H1 (cell line): ENCODE measurements at regions not wholly inside any gene's neighbourhood (a gene's known extent, or its start where the extent isn't known, plus 50 kb on each side); places are given as distances from the start of the nearest gene placed in this dataset.

ENCODE experiments used
- CTCF ChIA-PET: fragments of 300-600 bp; sonication (Branson Sonifier 250); formaldehyde crosslinking; loops from one replicate; lab custom pipeline; 2021; ENCODE audit not compliant: partially characterized antibody; lab: Charles Lee
- POLR2A ChIA-PET: fragments of 300-600 bp; sonication (Branson Sonifier 250); formaldehyde crosslinking; loops from one replicate; lab custom pipeline; 2021; ENCODE audit warnings: inconsistent platforms; ENCODE audit not compliant: partially characterized antibody; lab: Charles Lee
- DNase-seq, 2 experiments: peaks; one replicate each; pipeline versions ENCODE4 v3.0.0 to v3.0.0-alpha.2; 2010 to 2022; ENCODE audit warnings: low spot score in 2 of 2, low read depth in 1 of 2, mixed read lengths in 1 of 2
- FAIRE-seq: peaks from 2 replicates; lab custom pipeline; 2011; peaks lifted over from hg19 to GRCh38; lab: Jason Lieb, UNC
- H2AFZ ChIP-seq: 2 replicates; pipeline ENCODE4 v1.8.1; 2012; ENCODE audit warnings: low read length, inconsistent platforms
- H2AK5ac ChIP-seq: 2 replicates; pipeline ENCODE4 v1.6.1; 2013; ENCODE audit warnings: low read depth, low read length
- H2BK120ac ChIP-seq: replicated peaks from 2 replicates; pipeline ENCODE3; 2013; ENCODE audit warnings: low read depth, low read length, inconsistent platforms
- H2BK12ac ChIP-seq: 2 replicates; pipeline ENCODE4 v1.6.1; 2013; ENCODE audit warnings: low read depth, low read length
- H2BK15ac ChIP-seq: 2 replicates; pipeline ENCODE4 v1.6.1; 2013; ENCODE audit warnings: low read length
- H2BK20ac ChIP-seq: 2 replicates; pipeline ENCODE4 v1.6.1; 2013; ENCODE audit warnings: low read length
- H2BK5ac ChIP-seq: 2 replicates; pipeline ENCODE4 v1.6.1; 2013; ENCODE audit warnings: low read depth, low read length
- H3K14ac ChIP-seq: 2 replicates; pipeline ENCODE4 v1.6.1; 2013; ENCODE audit warnings: inconsistent platforms; ENCODE audit not compliant: insufficient read length
- H3K18ac ChIP-seq: 2 replicates; pipeline ENCODE4 v1.6.1; 2013; ENCODE audit warnings: low read length; ENCODE audit errors: extremely low read depth
- H3K23ac ChIP-seq: 2 replicates; pipeline ENCODE4 v1.6.1; 2013; ENCODE audit warnings: inconsistent platforms; ENCODE audit not compliant: insufficient read length
- H3K23me2 ChIP-seq: 2 replicates; pipeline ENCODE4 v1.6.1; 2013; ENCODE audit warnings: low read depth, low read length
- H3K27ac ChIP-seq: 2 replicates; pipeline ENCODE4 v1.6.1; 2011; ENCODE audit warnings: low read depth, low read length, inconsistent platforms
- H3K27me3 ChIP-seq, 4 experiments: replicated peaks in 1 of 4; 1 replicate in 1 of 4; 2 replicates in 3 of 4; pipeline versions ENCODE4 v1.6.1 to v1.8.1; 2011 to 2013; ENCODE audit warnings: low read length in 3 of 4, mild to moderate bottlenecking in 3 of 4, inconsistent platforms in 2 of 4, mixed read lengths in 2 of 4, moderate library complexity in 1 of 4; ENCODE audit not compliant: control insufficient read depth in 3 of 4, insufficient read depth in 3 of 4; ENCODE audit errors: extremely low read depth in 1 of 4
- H3K36me3 ChIP-seq, 4 experiments: 2 replicates each; pipeline versions ENCODE4 v1.6.1 to v1.8.1; 2011 to 2013; ENCODE audit warnings: mild to moderate bottlenecking in 4 of 4, low read length in 3 of 4, moderate library complexity in 2 of 4, control low read depth in 1 of 4, inconsistent platforms in 1 of 4; ENCODE audit not compliant: insufficient read depth in 4 of 4, control insufficient read depth in 2 of 4
- H3K4ac ChIP-seq: replicated peaks from 2 replicates; pipeline ENCODE3; 2013; ENCODE audit warnings: low read length, low read depth, mixed read lengths, inconsistent platforms; ENCODE audit not compliant: insufficient read length
- H3K4me1 ChIP-seq, 4 experiments: replicated peaks in 1 of 4; 1 replicate in 1 of 4; 2 replicates in 3 of 4; pipeline versions ENCODE4 v1.6.1 to v1.8.1; 2011 to 2013; ENCODE audit warnings: low read length in 3 of 4, inconsistent platforms in 2 of 4, mixed read lengths in 1 of 4; ENCODE audit not compliant: insufficient read depth in 4 of 4, control insufficient read depth in 3 of 4
- H3K4me2 ChIP-seq, 2 experiments: 2 replicates each; pipeline versions ENCODE4 v1.6.1 to v1.8.1; 2011 to 2013; ENCODE audit warnings: low read depth in 2 of 2, low read length in 2 of 2, control low read depth in 1 of 2, inconsistent platforms in 1 of 2, mild to moderate bottlenecking in 1 of 2; ENCODE audit not compliant: insufficient read depth in 1 of 2
- H3K4me3 ChIP-seq, 4 experiments: fragments of 200-600, 300-600 bp in 1 of 4; sonication (generic), shearing (Covaris generic), sonication (Bioruptor Twin) in 1 of 4; 2 replicates each; pipeline versions ENCODE4 v1.5.1 to v1.8.1; 2011 to 2016; ENCODE audit warnings: low read length in 4 of 4, low read depth in 3 of 4, control low read depth in 2 of 4, inconsistent platforms in 2 of 4, mild to moderate bottlenecking in 2 of 4, mixed read lengths in 1 of 4, moderate library complexity in 1 of 4; ENCODE audit not compliant: insufficient read depth in 2 of 4; ENCODE audit errors: extremely low read depth in 1 of 4
- H3K56ac ChIP-seq: replicated peaks from 2 replicates; pipeline ENCODE3; 2013; ENCODE audit warnings: low read depth, mild to moderate bottlenecking, mixed read lengths, low read length, inconsistent platforms; ENCODE audit not compliant: insufficient read length
- H3K79me1 ChIP-seq: 2 replicates; pipeline ENCODE4 v1.6.1; 2013; ENCODE audit warnings: low read depth, low read length, control low read depth
- H3K79me2 ChIP-seq, 2 experiments: 2 replicates each; pipeline versions ENCODE4 v1.6.1 to v1.8.1; 2012 to 2013; ENCODE audit warnings: low read length in 2 of 2, mild to moderate bottlenecking in 2 of 2, inconsistent platforms in 1 of 2; ENCODE audit not compliant: insufficient read depth in 2 of 2, control insufficient read depth in 1 of 2
- H3K9ac ChIP-seq, 4 experiments: replicated peaks in 1 of 4; 1 replicate in 1 of 4; 2 replicates in 3 of 4; pipeline versions ENCODE4 v1.6.1 to v1.8.1; 2011 to 2013; ENCODE audit warnings: low read depth in 3 of 4, low read length in 3 of 4, control low read depth in 2 of 4, mild to moderate bottlenecking in 2 of 4, moderate library complexity in 2 of 4, inconsistent platforms in 1 of 4; ENCODE audit errors: extremely low read depth in 1 of 4
- H3K9me3 ChIP-seq, 2 experiments: 2 replicates each; pipeline versions ENCODE4 v1.6.1 to v1.8.1; 2012 to 2013; ENCODE audit warnings: mild to moderate bottlenecking in 2 of 2, moderate library complexity in 2 of 2, control low read depth in 1 of 2, inconsistent platforms in 1 of 2, low read depth in 1 of 2, low read length in 1 of 2, mixed read lengths in 1 of 2; ENCODE audit not compliant: insufficient read depth in 2 of 2
- H4K20me1 ChIP-seq, 2 experiments: replicated peaks in 1 of 2; 2 replicates each; pipeline versions ENCODE3 to v1.8.1; 2011 to 2013; ENCODE audit warnings: inconsistent platforms in 2 of 2, low read length in 2 of 2, mild to moderate bottlenecking in 1 of 2; ENCODE audit not compliant: insufficient read depth in 2 of 2, control insufficient read depth in 1 of 2
- H4K5ac ChIP-seq: 2 replicates; pipeline ENCODE4 v1.6.1; 2013; ENCODE audit warnings: low read length, low read depth, mixed read lengths, inconsistent platforms; ENCODE audit not compliant: insufficient read length
- H4K8ac ChIP-seq: 2 replicates; pipeline ENCODE4 v1.8.0; 2013; ENCODE audit warnings: mild to moderate bottlenecking, moderate library complexity, low read length, inconsistent platforms; ENCODE audit not compliant: insufficient read depth; ENCODE audit errors: extremely low read depth
- H4K91ac ChIP-seq: replicated peaks from 2 replicates; pipeline ENCODE3; 2013; ENCODE audit warnings: low read length, mixed read lengths, inconsistent platforms; ENCODE audit not compliant: insufficient read length
- BACH1 ChIP-seq: IDR thresholded peaks from 2 replicates; pipeline ENCODE4 v1.6.1; 2012; ENCODE audit warnings: low read length, improper control_type of control experiment
- CHD2 ChIP-seq: IDR thresholded peaks from 2 replicates; pipeline ENCODE4 v1.6.1; 2012; ENCODE audit warnings: low read length, improper control_type of control experiment
- CREB1 ChIP-seq: IDR thresholded peaks from 2 replicates; pipeline ENCODE4 v1.6.1; 2012; ENCODE audit warnings: inconsistent platforms
- CTBP2 ChIP-seq: IDR thresholded peaks from 2 replicates; pipeline ENCODE4 v1.7.0; 2011; ENCODE audit warnings: borderline replicate concordance, mild to moderate bottlenecking, moderate library complexity, mixed read lengths, low read length; ENCODE audit not compliant: insufficient read depth, insufficient read length
- EP300 ChIP-seq, 2 experiments: IDR thresholded peaks; 1 replicate in 1 of 2; 2 replicates in 1 of 2; pipeline ENCODE4 v1.6.1; 2011 to 2012; ENCODE audit warnings: low read depth in 2 of 2, low read length in 2 of 2, mild to moderate bottlenecking in 2 of 2, borderline replicate concordance in 1 of 2, inconsistent platforms in 1 of 2, moderate library complexity in 1 of 2
- EZH2 ChIP-seq: fragments of 200-600 bp; sonication (generic); IDR thresholded peaks from 2 replicates; pipeline ENCODE4 v1.7.1; 2012; ENCODE audit warnings: low read depth, mild to moderate bottlenecking, moderate library complexity, low read length, inconsistent platforms; ENCODE audit not compliant: severe bottlenecking
- MAFK ChIP-seq: IDR thresholded peaks from 2 replicates; pipeline ENCODE4 v1.6.1; 2012; ENCODE audit warnings: low read depth, mild to moderate bottlenecking, improper control_type of control experiment, low read length
- PHF8 ChIP-seq: fragments of 200-600 bp; sonication (generic); conservative IDR thresholded peaks from 2 replicates; pipeline ENCODE4 v1.7.1; 2012; ENCODE audit warnings: low read depth, mild to moderate bottlenecking, inconsistent platforms, low read length, moderate library complexity
- SAP30 ChIP-seq: fragments of 300-600 bp; sonication (generic); IDR thresholded peaks from 2 replicates; pipeline ENCODE4 v1.7.1; 2012; ENCODE audit warnings: low read length, moderate library complexity, mild to moderate bottlenecking, inconsistent platforms; ENCODE audit not compliant: insufficient read depth, insufficient replicate concordance
- TCF12 ChIP-seq: IDR thresholded peaks from 2 replicates; pipeline ENCODE4 v1.6.1; 2011; ENCODE audit warnings: low read depth, mild to moderate bottlenecking, low read length
- WGBS, 2 experiments: shearing (Covaris generic) in 1 of 2; methylation state at CpG; one replicate each; pipeline versions ENCODE4 v1.1.6 to v1.1.7; 2013 to 2015; ENCODE audit warnings: low lambda C conversion rate in 2 of 2, mixed read lengths in 2 of 2, inconsistent platforms in 1 of 2, low coverage in 1 of 2, missing lambda C conversion rate in 1 of 2; ENCODE audit not compliant: insufficient replicate concordance in 2 of 2, insufficient coverage in 1 of 2, insufficient read length in 1 of 2; ENCODE audit errors: extremely low coverage in 1 of 2, missing lambda C conversion rate in 1 of 2; 5-methylcytosine and 5-hydroxymethylcytosine counted together
- TF ChIP-seq, protein P1 (sequence below), 3 experiments: IDR thresholded peaks; 1 replicate in 2 of 3; 2 replicates in 1 of 3; pipeline versions ENCODE4 v1.5.1 to v1.6.1; 2011; ENCODE audit warnings: low read length in 3 of 3, mild to moderate bottlenecking in 3 of 3, inconsistent platforms in 2 of 3, low read depth in 1 of 3, moderate library complexity in 1 of 3; ENCODE audit not compliant: insufficient read depth in 1 of 3; ENCODE audit errors: control extremely low read depth in 1 of 3

DNA sequence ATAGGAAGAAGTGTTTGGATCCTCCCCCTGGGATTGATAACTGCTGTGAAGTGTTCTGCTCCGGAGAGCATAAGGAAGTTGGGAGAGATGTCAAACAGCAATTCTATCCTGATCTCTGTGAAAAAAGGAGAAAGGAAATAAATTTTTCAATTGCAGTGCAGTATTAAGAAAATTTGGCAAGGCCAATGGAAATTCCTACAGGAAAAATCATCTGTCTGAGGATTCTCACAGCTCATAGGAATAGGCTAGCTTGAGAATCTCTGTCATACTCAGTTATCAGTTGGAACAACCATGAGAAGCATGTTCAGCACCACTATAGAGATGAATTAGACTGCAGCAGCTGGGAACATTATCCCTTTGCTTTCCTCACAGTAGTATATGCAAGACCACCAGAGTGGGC lies 1238.9 kb upstream of the MIR17HG start:
- Histone ChIP-seq H2BK12ac (no peak overlapping the region), H3K9me3 (no peaks in the 10 kb centered on the region)
- no peak for FAIRE-seq
- no peak for TF ChIP-seq CREB1
- TF ChIP-seq SAP30 = no peak
- no peak for TF ChIP-seq MAFK
- TF ChIP-seq CHD2 = no peak
- TF ChIP-seq BACH1 = no peak
- TF ChIP-seq CTBP2 = no peak
- no peak for TF ChIP-seq TCF12
- TF ChIP-seq EZH2 = no peak
- TF ChIP-seq, protein P1, sequence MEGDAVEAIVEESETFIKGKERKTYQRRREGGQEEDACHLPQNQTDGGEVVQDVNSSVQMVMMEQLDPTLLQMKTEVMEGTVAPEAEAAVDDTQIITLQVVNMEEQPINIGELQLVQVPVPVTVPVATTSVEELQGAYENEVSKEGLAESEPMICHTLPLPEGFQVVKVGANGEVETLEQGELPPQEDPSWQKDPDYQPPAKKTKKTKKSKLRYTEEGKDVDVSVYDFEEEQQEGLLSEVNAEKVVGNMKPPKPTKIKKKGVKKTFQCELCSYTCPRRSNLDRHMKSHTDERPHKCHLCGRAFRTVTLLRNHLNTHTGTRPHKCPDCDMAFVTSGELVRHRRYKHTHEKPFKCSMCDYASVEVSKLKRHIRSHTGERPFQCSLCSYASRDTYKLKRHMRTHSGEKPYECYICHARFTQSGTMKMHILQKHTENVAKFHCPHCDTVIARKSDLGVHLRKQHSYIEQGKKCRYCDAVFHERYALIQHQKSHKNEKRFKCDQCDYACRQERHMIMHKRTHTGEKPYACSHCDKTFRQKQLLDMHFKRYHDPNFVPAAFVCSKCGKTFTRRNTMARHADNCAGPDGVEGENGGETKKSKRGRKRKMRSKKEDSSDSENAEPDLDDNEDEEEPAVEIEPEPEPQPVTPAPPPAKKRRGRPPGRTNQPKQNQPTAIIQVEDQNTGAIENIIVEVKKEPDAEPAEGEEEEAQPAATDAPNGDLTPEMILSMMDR (IDR thresholded peaks at IDR 0.05; ENCODE audit: control extremely low read depth in 1 of 3, insufficient read depth in 1 of 3, low read depth in 1 of 3, low read length in 3 of 3) = no peak
- no peak for TF ChIP-seq EP300 (IDR thresholded peaks at IDR 0.05; ENCODE audit: borderline replicate concordance in 1 of 2, low read depth in 2 of 2, low read length in 2 of 2)
- TF ChIP-seq PHF8 = no peak

More for the DNA sequence above, 1238.9 kb upstream of the MIR17HG start:
- no peak overlapping the region for H3K14ac ChIP-seq
- H3K27ac ChIP-seq = no peak overlapping the region
- H4K20me1 ChIP-seq = no peaks in the 10 kb centered on the region
- no peak overlapping the region for H2BK5ac ChIP-seq
- H3K27me3 ChIP-seq = no peaks in the 10 kb centered on the region
- no peaks in the 10 kb centered on the region for H3K79me2 ChIP-seq
- no peak overlapping the region for H3K4me2 ChIP-seq
- no peak for DNase-seq
- H4K5ac ChIP-seq = no peak overlapping the region
- 91% methylated on average over 1 of the region's 1 CpG; no CpG with 5 or more reads in 1 of the 2 experiments for WGBS, 2 experiments
- CTCF ChIA-PET = interaction anchor here (1.1 kb wide), 1 partner anchor 9 kb away, joined by 4 read pairs; no protein-coding TSS in a partner anchor
- H2BK120ac ChIP-seq = no peak overlapping the region
- H2BK15ac ChIP-seq = no peak overlapping the region
- no peak overlapping the region for H3K4ac ChIP-seq
- no peak overlapping the region for H2AFZ ChIP-seq
- H4K91ac ChIP-seq = no peak overlapping the region
- H3K4me3 ChIP-seq = no peak overlapping the region
- no peak overlapping the region for H3K9ac ChIP-seq
- no peak overlapping the region for H4K8ac ChIP-seq
- H3K79me1 ChIP-seq = no peaks in the 10 kb centered on the region
- no peaks in the 10 kb centered on the region for H3K23me2 ChIP-seq
- H3K56ac ChIP-seq = no peak overlapping the region
- H2BK20ac ChIP-seq = no peak overlapping the region
- H2AK5ac ChIP-seq = no peak overlapping the region
- POLR2A ChIA-PET = no interaction called here
- peaks cover 0 to under 1% (median 0%) of the 10 kb centered on the region in 4 experiments; a peak in 2 of 7 replicates for H3K4me1 ChIP-seq
- H3K23ac ChIP-seq = no peak overlapping the region
- H3K36me3 ChIP-seq = no peaks in the 10 kb centered on the region
- no peak overlapping the region for H3K18ac ChIP-seq
